ENCODE measurements at regions not wholly inside any gene's neighbourhood (a gene's known extent, or its start where the extent isn't known, plus 50 kb on each side); places are given as distances from the start of the nearest gene placed in this dataset.

DNA sequence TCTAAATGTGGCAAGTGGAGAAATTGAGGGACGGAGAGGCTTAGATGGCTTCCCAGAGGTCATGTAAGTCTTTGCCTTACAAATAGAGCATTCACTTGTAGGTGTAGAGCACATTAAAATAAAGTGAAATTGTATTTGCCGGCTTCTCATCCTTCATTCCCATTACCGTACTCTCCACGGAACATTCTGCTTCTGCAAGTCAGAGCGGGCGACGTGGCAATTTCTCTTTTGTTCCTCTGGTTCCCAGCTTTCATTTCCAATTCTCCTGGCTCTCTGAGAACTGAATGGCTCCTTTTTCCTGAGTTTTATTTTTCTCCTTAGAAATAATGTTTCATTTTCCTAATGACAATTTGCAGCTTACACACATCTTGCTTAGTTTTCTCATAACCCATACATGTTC is 51.3 kb upstream of the PFKP start:
- TF ChIP-seq EZH2 (IDR thresholded peaks at IDR 0.05; ENCODE audit: borderline replicate concordance, low read depth, low read length, severe bottlenecking), result no peak
- TF ChIP-seq, protein P1, sequence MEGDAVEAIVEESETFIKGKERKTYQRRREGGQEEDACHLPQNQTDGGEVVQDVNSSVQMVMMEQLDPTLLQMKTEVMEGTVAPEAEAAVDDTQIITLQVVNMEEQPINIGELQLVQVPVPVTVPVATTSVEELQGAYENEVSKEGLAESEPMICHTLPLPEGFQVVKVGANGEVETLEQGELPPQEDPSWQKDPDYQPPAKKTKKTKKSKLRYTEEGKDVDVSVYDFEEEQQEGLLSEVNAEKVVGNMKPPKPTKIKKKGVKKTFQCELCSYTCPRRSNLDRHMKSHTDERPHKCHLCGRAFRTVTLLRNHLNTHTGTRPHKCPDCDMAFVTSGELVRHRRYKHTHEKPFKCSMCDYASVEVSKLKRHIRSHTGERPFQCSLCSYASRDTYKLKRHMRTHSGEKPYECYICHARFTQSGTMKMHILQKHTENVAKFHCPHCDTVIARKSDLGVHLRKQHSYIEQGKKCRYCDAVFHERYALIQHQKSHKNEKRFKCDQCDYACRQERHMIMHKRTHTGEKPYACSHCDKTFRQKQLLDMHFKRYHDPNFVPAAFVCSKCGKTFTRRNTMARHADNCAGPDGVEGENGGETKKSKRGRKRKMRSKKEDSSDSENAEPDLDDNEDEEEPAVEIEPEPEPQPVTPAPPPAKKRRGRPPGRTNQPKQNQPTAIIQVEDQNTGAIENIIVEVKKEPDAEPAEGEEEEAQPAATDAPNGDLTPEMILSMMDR (IDR thresholded peaks at IDR 0.05; ENCODE audit: borderline replicate concordance, extremely low read depth, low read length, poor library complexity, severe bottlenecking), result no peak

Data from DND-41 (cell line).